Mesothelial cell of epicardium (in vitro differentiated cells): ENCODE measurements at regions not wholly inside any gene's neighbourhood (a gene's known extent, or its start where the extent isn't known, plus 50 kb on each side); places are given as distances from the start of the nearest gene placed in this dataset.

Source experiments
- DNase-seq, 2 experiments: peaks; one replicate each; pipeline ENCODE4 v3.0.0; 2021; ENCODE audit warnings: low spot score in 2 of 2; ENCODE audit not compliant: unreplicated experiment in 2 of 2
- H3K27ac Mint-ChIP-seq: 2 replicates; pipeline ENCODE4 v1.8.0; 2021; ENCODE audit warnings: mixed read lengths
- H3K27me3 Mint-ChIP-seq: 2 replicates; pipeline ENCODE4 v1.8.0; 2021; ENCODE audit warnings: low read depth, mixed read lengths
- H3K36me3 Mint-ChIP-seq: 2 replicates; pipeline ENCODE4 v1.8.0; 2021; ENCODE audit warnings: mixed read lengths
- H3K4me1 Mint-ChIP-seq: 2 replicates; pipeline ENCODE4 v1.8.0; 2021; ENCODE audit warnings: mixed read lengths
- H3K4me3 Mint-ChIP-seq: 2 replicates; pipeline ENCODE4 v1.8.0; 2021; ENCODE audit warnings: mild to moderate bottlenecking, moderate library complexity, mixed read lengths
- H3K9me3 Mint-ChIP-seq: 2 replicates; pipeline ENCODE4 v1.8.0; 2021; ENCODE audit warnings: mixed read lengths
- CTCF ChIP-seq: fragments of 200-600 bp; sonication (generic); IDR thresholded peaks from one replicate; pipeline ENCODE4 v1.5.0; 2021; ENCODE audit warnings: antibody characterized with exemption; ENCODE audit not compliant: unreplicated experiment

DNA sequence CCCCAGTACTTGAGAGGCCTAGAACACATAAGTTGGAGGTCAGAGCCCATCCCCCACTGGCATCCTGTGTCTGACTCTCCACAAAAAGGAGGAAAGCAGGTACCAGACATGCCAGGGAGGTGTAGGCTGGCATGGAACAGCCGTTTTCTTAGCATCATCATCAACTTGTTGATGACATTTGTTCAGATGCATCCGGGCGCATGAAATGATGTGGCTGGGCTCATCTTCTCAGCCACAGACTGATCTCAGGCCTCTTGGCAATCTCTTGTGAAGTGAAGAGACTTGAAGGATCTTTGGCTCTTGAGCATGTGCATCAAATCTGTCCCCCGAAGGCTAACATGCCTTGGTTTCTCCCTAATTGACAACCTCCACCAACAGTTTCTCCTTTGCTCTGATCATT lies 243.3 kb downstream of the TSN start:
- Mint-ChIP-seq H3K27ac (no peak overlapping the region), H3K4me3 (no peak overlapping the region), H3K36me3 (no peaks in the 10 kb centered on the region), H3K9me3 (peaks cover 4% of the 10 kb centered on the region), H3K27me3 (peaks cover 24% of the 10 kb centered on the region), H3K4me1 (peaks cover 8% of the 10 kb centered on the region)
- DNase-seq: no peak
- TF ChIP-seq CTCF: no peak

DNA sequence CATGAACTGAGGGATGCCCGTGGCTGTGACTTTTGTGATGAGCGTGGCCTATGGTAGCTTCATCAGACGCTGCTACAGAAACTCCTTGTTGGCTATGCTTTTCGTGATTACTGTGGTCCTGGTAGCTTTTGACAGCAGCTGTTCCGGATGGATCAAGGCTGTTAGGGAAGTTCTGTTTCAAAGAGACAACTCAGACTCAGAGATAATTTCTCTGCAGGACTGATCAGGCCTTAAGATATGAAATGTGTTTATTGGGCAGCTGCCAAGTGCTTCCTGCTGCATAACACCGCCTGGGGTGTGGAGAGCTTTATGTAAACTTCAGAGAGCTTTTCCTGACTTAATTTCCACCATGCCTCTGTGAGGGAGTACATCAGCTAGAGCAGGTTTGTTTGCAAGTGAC lies 243.8 kb downstream of the TSN start:
- TF ChIP-seq CTCF: no peak
- Mint-ChIP-seq H3K9me3 (peaks cover 4% of the 10 kb centered on the region), H3K4me3 (no peak overlapping the region), H3K27ac (peak overlapping the region; percentile 29), H3K4me1 (peaks cover 8% of the 10 kb centered on the region), H3K36me3 (no peaks in the 10 kb centered on the region), H3K27me3 (peaks cover 22% of the 10 kb centered on the region)
- no peak for DNase-seq

GRCh38 chr2:122000556-122001340 lies 245.3 kb downstream of the TSN start:
- DNase-seq: no peak
- no peaks in the 10 kb centered on the region for H3K36me3 Mint-ChIP-seq
- peaks cover 2% of the 10 kb centered on the region for H3K9me3 Mint-ChIP-seq
- no peak overlapping the region for H3K27ac Mint-ChIP-seq
- TF ChIP-seq CTCF: no peak
- H3K4me3 Mint-ChIP-seq: no peak overlapping the region
- peaks cover 11% of the 10 kb centered on the region for H3K27me3 Mint-ChIP-seq
- peaks cover 8% of the 10 kb centered on the region for H3K4me1 Mint-ChIP-seq

DNA sequence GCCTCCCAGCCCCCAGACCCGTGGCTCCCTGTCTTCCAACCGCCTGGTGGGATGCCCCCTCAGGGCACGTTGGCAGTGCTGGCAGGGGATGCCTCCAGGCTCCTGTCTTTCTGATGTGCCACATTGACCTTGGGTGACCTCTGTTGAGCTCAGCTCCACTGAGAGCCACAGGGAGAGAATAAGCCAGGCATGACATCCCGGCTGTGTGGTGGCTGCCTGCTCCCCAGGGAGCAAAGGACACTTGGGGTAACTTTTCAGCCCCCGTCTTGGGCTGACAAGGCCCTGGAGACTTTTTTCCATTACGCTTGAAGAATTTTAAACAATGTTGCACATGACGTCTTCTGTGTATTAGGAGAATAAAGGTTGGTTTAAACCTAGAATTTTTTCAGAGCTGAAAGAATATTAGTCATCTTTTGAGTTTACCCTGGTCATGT lies 246.0 kb downstream of the TSN start:
- no peak for TF ChIP-seq CTCF
- Mint-ChIP-seq H3K9me3 (peaks cover 5% of the 10 kb centered on the region), H3K4me3 (no peak overlapping the region), H3K4me1 (peaks cover 8% of the 10 kb centered on the region), H3K36me3 (no peaks in the 10 kb centered on the region), H3K27ac (no peak overlapping the region), H3K27me3 (peaks cover 7% of the 10 kb centered on the region)
- DNase-seq: no peak

- Mint-ChIP-seq H3K9me3 (peaks cover 5% of the 10 kb centered on the region), H3K4me1 (peaks cover 11% of the 10 kb centered on the region), H3K4me3 (no peak overlapping the region), H3K36me3 (no peaks in the 10 kb centered on the region), H3K27me3 (peaks cover 5% of the 10 kb centered on the region), H3K27ac (no peak overlapping the region)
- no peak for TF ChIP-seq CTCF
- no peak for DNase-seq
Measured at GRCh38 chr2:122003196-122003940, 247.9 kb downstream of the TSN start.
